SH-SY5Y (cell line): ENCODE measurements at regions not wholly inside any gene's neighbourhood (a gene's known extent, or its start where the extent isn't known, plus 50 kb on each side); places are given as distances from the start of the nearest gene placed in this dataset.

Experiments used
- GATA2 ChIP-seq: IDR thresholded peaks from 2 replicates; pipeline ENCODE4 v1.6.1; 2011; ENCODE audit warnings: mild to moderate bottlenecking, low read depth, low read length
- GATA3 ChIP-seq: IDR thresholded peaks from 2 replicates; pipeline ENCODE4 v1.6.1; 2011; ENCODE audit warnings: low read depth, mild to moderate bottlenecking, low read length, moderate library complexity

GRCh38 chr7:121515630-121516401, 119.7 kb upstream of the FAM3C start:
- no peak for TF ChIP-seq GATA2
- TF ChIP-seq GATA3: no peak
